ENCODE measurements at regions not wholly inside any gene's neighbourhood (a gene's known extent, or its start where the extent isn't known, plus 50 kb on each side); places are given as distances from the start of the nearest gene placed in this dataset.

DNA sequence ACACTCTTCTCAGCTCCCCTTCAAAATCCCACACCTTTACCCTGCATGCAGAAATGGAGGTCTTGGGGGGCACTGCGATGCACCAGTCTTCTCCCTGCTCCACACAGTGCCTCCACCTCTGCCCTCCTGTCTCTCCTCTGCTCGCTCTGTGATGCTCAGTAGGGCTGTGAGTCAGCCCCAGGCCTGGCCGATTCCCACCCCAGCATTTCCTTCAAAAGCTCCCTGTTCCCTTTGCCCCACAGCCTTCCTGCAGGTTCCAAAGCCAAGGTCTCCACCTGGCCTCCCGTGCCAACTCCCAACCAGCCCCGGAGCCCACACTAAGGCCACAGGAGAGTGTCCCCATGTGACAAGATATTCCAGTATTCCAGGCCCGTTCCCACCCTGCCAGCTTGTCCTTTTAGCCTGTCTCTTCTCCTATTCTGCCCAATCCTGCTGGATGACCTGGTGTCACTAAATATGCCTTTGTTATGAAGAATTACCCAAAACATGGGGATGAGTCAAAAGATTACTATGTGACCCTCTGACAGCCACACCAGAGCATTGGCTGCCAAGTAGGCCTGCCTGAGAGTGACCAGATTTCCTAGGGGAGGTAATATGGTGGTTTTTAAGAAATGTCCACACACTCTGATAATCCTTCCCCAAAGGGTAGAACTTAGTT lies 118.9 kb upstream of the NXT1 start:
- no peak for DNase-seq (ENCODE audit: low spot score)

DNA sequence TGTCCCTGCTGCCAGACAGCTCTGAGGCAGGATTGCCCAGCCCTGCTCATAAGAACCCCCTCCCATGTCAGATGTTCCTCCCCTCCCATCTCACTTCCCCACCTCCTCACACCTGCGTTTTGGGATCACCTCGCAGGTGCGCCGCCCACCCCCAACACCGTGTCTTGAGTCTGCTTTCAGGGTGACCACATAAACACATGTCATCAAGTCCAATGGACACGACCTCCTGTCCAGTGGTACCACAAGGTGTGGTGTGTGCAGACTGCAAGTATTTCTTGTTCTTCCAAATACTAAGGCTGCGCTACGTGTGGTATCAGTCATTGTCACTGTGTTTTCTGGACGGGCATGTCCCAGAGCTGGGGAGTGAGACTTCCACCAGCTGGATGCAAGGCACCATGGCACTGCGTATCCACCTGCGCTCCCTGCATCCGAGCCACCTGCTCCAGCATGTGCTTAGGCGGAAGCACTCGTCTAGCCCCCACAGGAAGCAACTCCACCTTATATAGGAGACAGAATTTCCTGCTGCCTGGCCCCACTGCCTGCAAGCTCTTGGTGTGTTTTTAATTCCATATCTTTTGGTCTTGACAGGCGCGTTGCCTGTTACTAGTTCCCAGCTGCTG lies 119.7 kb upstream of the NXT1 start:
- no peak for DNase-seq (ENCODE audit: low spot score)

DNA sequence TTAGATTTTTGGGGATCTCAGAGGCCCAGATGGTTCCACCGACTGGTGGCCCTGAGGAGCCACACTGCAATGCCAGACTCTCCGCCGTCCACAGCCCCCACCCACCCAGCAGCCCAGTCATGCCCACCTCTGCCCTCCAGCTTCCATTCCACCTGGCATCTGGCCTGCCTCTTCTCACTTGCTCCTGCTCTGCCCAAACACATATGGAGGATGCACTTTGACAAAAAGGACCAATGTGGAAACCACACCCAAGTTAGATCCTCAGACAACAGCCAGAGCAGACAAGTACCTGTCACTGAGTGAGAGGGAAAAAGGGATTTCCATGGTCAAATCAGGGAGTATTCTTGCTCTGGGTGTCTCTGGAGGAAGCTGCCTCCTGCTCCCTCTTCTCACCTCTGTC lies 120.6 kb upstream of the NXT1 start:
- no peak for DNase-seq (ENCODE audit: low spot score)

DNA sequence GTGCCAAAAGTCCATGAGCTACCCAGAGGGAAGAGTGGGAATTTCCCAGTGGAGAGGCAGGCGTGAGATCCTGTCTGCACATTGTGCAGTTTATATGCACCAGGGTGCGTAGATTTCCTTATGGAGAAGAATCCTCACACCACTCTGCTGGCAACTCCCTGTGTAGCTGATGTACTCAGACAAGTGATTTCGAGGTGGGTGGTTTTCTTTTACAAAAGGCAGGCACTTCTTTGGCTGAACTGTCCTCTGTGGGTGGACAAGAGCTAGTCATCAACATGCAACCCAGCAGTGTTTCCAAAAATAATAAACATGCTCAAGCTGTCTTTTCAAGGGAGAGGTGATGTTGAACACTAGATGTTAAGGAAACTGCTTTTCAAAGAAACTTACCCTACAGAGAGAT lies 121.7 kb upstream of the NXT1 start:
- no peak for DNase-seq (ENCODE audit: low spot score)

DNA sequence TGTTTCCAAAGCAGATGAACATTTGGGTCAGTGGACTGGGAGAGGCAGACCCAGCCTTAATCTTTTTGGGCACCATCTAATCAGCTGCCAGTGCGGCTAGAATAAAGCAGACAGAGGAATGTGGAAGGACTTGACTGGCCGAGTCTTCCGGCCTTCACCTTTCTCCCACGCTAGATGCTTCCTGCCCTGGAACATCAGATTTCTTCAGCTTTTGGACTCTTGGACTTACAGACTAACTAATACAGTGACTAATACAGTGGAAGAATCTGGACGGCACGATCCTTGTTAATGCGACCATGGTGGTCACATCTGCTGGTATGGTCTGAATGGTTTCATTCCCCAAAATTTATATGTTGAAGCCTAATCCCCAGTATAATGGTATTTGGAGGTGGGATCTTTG lies 122.6 kb upstream of the NXT1 start:
- DNase-seq (ENCODE audit: low spot score), result no peak

DNA sequence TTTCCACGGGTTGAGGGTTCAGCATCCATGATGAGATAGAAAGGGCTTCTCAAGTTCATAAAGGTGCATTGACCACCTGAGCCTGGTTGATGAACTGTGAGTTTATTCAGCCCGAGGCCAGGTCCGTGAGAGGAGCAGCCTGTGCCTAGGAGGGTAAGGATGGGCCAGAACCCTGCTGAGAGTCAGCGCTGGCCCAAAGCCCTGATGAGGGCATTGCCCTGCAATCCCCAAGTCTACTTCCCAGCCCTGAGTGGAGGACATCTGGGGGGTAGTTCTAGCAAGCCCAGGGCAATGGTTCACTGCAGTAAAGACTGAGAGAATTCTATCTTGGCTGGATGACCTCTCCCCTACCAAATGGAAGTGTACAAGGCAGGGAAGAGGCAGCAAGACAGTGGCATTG lies 123.3 kb upstream of the NXT1 start:
- no peak for DNase-seq (ENCODE audit: low spot score)

DNA sequence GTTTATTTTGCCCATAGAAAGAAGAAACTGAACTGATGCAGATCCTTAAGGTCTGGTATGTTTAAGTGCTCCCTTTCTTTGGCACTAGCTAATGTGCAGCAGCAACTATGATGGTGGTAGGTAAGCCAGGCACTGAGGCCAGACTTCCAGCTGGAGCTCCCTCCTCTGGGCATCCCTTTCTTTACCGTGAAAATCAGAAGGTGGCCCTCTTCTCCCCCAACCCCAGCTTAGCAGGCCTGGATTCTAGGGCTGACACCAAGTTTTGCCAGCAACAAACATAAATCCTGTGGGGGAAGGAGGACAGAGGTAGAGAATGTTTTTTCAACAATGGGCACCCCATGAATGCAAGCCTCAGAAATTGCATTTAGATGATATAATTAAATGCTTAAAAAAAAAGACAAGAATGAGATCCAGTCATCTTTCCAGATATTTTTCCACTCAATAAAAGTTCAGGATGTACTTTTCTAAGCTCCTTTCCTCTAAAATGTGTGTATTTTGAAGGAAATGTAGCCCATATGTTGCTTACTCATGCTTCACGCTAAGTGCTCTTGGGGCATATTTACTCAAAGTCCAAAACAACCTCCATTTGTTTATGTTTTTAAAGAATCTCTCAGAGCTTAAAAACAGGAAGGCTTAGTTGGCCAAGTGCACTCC lies 123.9 kb upstream of the NXT1 start:
- no peak for DNase-seq (ENCODE audit: low spot score)

DNA sequence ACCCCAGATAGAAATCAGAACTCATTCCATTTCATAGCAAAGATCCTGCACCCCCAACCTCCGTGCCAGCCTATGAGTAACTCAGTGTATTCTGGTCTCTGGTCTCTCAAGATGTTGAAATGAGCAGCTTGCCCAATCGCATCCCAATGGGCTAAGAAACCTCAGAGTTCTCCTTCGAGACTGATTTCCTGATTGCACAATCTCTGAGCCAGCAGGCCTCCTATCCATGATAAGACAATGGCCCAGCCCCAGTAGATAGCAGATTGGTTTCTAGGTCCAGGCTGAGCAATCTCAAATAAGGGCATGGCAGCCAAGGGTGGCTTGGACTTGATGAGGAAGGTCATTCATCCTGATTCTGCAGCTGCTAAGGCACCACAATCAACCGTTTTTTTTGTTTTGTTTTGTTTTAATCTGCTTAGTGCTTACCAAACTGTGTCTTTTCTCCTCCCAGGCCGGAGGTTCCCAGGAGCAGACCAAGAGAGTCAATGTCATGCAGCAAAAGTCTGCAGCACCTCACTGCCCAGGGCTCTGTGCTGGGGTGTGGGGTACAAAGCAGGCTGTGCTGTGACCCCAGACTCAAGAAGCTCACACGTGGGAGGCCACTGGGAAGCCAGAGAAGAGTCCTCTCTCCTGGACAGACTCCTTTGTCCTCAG lies 125.1 kb upstream of the NXT1 start:
- DNase-seq (ENCODE audit: low spot score), result no peak

DNA sequence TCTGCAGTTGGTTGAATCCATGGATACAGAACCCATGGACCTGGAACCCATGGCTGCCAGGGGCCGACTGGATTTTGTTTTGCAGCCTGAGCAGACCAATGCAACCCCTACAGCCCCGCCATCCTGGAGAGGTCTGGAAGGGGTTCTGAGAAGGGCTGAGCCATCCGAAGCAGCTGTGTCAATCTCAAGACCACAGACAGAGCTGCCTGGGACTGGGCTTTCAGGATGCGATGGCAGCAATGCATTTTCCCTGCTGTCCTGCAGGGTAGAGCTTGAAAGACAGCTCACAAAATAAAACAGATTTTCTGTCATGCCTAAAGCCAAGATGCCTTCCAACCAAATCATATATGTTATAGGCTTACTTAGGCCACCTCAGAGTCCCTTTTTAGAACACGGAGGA lies 125.8 kb upstream of the NXT1 start:
- no peak for DNase-seq (ENCODE audit: low spot score)

DNA sequence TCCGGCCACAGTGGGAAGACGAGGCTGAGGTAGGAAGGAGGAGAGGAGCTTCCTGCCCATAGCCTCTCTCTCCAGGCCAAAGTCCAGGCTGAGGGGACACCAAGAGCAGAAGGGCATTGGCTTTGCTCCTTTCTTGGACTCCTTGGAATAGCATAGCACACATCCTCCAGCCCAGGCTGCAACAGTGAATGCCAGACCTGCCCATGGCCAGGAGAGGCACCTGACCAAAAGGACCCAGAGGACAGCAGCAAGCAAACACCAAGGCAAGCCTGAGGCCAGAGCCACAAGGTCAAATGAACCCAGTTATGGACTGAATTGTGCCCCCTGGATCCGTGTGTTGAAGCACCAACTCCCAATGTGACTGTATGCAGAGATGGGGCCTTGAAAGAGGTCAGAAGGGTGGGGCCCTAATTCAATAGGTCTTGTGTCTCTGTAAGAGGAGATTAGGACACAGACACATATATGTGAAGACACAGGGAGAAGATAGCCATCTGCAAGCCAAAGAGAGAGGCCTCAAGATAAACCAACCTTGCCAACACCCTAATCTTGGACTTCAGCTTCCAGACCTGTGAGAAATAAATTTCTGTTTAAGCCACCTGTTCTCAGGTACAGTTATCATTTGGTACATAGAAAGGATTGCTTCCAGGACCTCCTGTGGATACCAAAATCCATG lies 126.5 kb upstream of the NXT1 start:
- no peak for DNase-seq (ENCODE audit: low spot score)

DNA sequence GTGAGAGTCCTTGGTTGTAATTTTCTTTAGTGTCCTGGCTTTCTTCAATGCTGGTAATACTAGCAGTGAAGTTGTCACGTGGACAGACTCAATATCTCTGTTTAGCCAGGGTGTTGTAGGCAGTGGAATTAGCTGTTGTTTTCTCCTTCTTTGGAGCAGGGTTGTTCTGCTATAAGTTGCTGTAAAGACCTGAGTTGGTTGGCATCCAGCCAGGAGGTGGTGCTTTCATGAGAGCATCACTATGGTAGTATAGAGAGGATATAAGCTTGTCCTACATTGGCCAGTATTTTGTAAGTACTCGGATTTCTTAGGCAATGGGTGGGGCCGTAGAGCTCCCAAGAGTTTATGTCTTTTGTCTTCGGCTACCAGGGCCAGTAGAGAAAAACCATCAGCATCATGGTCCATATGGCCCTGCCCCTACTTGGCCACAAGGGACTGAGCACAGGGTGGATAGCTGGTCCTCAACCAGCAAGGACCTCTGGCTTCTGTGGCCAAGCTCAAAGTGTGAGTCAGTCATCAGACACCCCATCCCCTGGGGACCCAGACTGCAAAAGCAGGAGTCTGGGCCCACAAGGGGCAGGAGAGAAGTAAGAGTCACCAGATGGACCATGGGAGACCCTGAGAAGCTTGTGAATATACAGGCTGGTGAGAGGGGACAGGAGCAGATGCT lies 127.9 kb upstream of the NXT1 start:
- no peak for DNase-seq (ENCODE audit: low spot score)

DNA sequence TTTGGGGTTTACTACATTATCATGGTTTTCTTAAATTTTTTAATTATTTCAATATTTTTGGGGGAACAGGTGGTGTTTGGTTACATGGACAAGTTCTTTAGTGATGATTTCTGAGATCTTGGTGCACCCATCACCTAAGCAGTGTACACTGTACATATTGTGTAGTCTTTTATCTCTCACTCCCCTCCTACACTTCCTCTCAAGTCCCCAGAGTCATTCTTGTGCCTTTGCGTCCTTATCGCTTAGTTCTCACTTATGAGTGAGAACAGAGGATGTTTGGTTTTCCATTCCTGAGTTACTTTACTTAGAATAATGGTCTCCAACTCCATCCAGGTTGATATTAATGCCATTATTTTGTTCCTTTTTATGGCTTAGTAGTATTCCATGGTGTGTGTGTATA lies 130.9 kb upstream of the CD93 start:
- no peak for DNase-seq (ENCODE audit: low spot score)

DNA sequence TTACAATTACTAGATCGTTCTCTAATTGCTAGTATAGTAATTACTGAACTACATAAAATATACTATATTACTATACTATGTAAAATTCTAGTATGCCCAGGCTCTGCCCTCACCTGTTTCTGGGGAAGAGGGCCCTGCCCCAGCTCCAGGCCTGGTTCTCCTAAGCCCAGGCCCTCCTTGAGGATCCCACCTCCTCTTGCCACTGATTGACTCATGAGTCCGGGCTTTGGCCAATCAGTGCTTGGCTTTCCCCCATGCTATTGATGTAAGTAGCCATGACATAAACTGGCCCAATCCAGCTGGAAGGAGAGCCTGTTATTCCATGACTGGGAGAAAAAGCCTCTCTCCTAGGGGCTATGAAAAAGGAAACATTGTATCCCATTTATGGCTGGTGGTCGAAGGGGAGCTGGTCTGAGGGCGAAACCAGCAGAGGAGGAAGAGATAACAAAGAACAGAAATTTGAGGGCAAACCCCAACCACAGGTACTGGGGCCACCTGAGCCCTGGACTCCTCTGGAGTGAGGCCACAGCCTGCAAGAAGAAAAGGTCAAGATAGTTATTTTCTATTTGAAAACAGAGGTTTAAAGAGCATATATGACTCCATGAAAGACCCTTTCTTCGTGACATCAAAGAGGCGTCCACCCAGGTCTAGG lies 129.3 kb upstream of the CD93 start:
- DNase-seq (ENCODE audit: low spot score), result no peak

DNA sequence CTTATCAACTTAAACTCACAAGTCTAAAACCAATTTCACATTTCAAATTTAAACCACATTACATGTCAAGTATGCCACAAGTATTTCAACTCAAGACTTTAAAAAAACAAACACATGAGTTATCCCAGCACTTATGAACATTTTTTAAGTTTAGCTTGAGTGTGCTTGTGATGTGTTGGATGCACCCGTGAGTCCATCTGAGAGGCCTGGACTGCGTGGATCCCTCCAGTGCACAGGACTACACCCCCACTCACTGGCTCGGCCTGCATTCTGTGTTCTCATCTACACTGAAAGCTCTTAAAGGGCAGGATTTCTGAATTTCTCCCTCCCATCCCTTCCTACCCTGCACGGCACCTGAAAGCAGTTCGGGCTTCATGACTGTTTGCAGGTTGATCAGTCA lies 128.8 kb upstream of the CD93 start:
- DNase-seq (ENCODE audit: low spot score), result no peak

DNA sequence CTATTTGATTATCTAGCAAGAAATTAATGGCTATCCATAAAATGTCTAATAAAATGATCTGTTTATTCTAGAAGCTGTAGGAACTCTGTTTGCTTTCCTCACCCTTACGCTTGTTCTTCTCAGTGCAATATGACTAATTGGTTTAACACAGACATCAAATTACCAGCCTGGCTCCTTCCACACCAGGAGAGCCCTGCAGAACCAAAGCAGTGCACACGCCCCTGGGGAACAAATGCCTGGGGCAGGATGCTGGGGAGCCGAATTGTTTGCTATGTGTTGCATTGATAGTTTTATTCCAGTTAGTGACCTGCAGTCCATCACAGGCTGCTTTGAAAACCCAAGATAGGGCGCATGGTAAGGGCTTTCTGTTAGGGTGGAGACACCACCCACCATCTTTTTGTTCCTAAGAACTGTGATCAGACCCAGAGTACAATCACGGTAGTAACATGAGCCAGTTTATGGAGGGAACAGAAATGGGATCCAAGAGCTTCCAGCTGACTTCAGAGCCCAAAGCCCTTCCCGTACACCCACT lies 126.4 kb upstream of the CD93 start:
- DNase-seq (ENCODE audit: low spot score), result no peak

DNA sequence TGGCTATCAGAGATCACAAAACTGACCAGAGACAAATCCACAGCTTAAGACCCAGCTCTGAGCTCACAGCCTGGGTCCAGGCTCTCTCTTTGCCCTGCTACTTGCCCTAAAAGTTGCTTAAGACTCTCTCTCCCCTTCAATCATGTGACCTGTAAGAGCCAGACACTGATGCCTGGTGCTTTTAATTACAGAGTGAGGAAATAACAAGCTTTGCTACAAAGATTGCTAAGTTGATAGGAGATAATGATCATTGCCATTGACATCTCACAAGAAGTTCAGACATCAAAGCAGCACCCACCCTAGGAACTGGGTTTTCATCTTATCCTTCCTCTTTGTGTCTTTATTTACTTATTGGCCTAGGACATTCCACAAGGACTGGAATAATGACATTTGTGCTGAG lies 125.9 kb upstream of the CD93 start:
- DNase-seq (ENCODE audit: low spot score), result no peak

DNA sequence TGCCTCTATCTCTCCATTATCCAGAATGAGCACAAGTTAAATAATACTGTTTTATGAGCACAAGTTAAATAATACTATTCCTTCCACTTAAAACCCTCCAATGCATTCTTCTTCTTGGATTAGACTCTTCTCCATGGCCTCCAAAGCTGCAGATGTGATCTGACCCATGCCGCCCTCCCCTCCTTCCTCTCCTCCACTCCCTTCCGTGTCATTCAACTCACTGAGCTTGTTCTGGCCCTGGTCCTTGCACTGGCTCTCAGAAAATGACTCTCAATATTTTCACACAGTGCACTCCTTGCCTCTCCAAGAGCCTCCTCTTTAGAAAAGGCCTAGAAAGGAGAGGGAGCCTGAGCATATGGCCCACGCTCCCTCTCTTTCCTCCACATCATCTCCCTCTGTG lies 125.0 kb upstream of the CD93 start:
- DNase-seq (ENCODE audit: low spot score), result no peak

DNA sequence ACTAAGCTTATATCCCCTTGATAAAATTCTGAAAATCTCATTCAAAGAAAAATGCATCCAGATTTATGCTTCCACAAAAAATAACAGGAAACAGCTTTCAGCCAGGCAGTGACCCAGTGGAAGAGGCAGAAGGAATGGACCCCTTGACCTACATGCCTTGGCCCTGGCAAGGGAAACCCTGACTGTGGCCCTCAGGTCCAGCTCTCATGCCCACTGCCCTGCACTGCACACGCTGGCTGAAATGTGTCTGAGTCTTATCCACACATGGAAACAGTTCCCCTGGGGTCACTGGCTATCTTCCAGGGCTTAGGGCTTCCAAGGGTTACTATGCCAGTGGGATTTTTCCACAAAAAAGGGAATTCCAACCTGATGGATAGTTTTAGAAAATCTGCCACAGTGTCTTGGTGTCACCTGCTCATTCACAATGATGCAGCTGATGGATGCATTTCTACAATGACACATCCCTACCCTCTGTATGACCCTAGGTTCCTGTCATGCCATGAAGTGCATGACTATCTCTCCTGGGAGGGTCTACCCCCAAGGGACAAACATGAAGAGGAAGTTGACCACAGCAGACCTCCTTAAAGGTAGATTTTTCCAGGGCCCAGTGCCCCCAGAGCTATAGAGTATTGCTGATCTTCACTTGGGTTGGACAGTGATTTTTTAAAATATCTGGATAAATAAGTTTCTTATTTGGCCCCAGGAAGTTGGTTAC lies 121.9 kb upstream of the CD93 start:
- DNase-seq (ENCODE audit: low spot score), result no peak

DNA sequence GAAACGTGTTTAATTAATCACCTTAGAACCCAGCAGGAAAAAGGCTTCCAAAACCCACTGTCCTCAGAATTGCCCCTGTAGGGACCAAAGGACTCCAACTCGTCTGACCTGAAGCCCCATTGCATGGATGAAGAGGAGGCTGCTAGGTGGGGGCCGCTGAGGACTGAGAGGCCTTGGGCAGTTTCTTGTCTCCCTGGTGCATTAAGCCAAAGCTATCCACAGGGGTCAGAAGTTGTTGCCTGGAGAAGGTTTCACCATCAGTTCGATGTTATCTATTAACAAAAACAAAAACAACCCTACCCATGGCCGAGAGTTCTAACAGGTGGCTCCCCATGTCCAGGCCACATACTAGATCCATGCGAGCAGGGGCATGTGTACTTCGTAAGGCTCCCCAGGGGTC lies 120.9 kb upstream of the CD93 start:
- no peak for DNase-seq (ENCODE audit: low spot score)

DNA sequence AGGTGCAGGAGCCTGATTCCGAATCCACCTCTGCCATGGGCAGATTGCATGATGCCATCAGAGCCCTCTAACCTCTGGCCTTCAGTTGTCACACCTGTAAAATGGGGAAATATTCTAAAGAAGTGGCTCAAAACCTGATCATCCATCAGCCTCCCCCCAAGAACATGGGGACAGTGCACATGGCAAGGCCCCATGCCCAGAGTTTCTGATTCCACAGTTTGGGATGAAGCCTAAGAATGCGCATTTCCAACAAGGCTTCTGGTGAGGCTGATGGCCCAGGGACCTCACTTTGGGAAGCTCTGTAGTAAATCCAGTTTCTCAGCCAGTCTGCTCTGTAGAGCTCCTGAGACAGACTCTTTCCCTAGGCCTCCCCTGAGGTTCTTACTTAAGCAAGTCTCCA lies 119.9 kb upstream of the CD93 start:
- DNase-seq (ENCODE audit: low spot score), result no peak

DNA sequence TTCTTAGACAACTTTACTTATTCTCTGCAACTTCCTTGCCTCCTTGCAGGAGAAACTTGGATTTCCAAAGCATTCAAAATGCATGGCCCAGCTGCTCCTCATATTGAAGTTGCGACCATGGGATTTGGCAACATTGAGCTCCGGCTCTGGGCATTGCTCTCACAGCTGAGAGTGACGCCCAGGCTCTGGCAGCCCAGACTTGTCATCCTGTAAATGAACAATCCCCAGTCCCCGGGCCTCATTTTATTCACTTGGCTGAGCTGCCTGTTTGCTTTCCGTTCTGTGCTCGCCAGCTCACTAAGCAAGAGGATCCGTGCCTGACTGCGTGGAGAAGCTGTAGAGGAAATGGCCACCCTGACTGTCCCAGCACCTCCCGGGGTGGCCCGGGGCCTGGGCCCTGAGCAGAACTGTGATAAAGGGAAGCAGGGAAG lies 119.5 kb upstream of the CD93 start:
- no peak for DNase-seq (ENCODE audit: low spot score)

Data from activated CD4-positive, alpha-beta T cell treated with anti-CD3 and anti-CD28 coated beads, Interleukin-2, Interleukin-4, amounts not matched to agents 100 ng/mL and 50 ng/mL, durations not matched to agents 16 hours and 8 hours (primary cell).